Breast epithelium (tissue), 3 donors: ENCODE measurements at regions not wholly inside any gene's neighbourhood (a gene's known extent, or its start where the extent isn't known, plus 50 kb on each side); places are given as distances from the start of the nearest gene placed in this dataset.

Experiments used
- CTCF ChIP-seq, 3 donors: fragments of 450-650 bp; IDR thresholded peaks; one replicate each; pipeline ENCODE4 v1.5.1; 2016 to 2017; ENCODE audit warnings: antibody characterized with exemption in 3 of 3, mild to moderate bottlenecking in 3 of 3, moderate library complexity in 3 of 3
- POLR2A ChIP-seq: fragments of 450-650 bp; IDR thresholded peaks from one replicate; pipeline ENCODE4 v1.6.1; 2016; ENCODE audit warnings: antibody characterized with exemption, mild to moderate bottlenecking, moderate library complexity
- POLR2AphosphoS5 ChIP-seq, 3 donors: sonication (generic); formaldehyde crosslinking; IDR thresholded peaks; one replicate each; pipeline ENCODE4 v1.6.1; 2017; ENCODE audit warnings: antibody characterized with exemption in 3 of 3

- TF ChIP-seq POLR2A = no peak
- TF ChIP-seq CTCF (IDR thresholded peaks at IDR 0.05) = no peak
- TF ChIP-seq POLR2AphosphoS5 (IDR thresholded peaks at IDR 0.05) = no peak
These were observed 495.0 kb upstream of the SLIT2 start for GRCh38 chr4:19756661-19757060.
